Stimulated activated CD8-positive, alpha-beta memory T cell treated with anti-CD3 and anti-CD28 coated beads, Interleukin-15, amount 100 ng/mL, for 4 hours (primary cell): ENCODE measurements at regions not wholly inside any gene's neighbourhood (a gene's known extent, or its start where the extent isn't known, plus 50 kb on each side); places are given as distances from the start of the nearest gene placed in this dataset.

Source experiments
- DNase-seq, 2 donors: peaks; one replicate each; pipeline ENCODE4 v3.0.0-alpha.2; 2020; ENCODE audit warnings: low read depth in 2 of 2

DNA sequence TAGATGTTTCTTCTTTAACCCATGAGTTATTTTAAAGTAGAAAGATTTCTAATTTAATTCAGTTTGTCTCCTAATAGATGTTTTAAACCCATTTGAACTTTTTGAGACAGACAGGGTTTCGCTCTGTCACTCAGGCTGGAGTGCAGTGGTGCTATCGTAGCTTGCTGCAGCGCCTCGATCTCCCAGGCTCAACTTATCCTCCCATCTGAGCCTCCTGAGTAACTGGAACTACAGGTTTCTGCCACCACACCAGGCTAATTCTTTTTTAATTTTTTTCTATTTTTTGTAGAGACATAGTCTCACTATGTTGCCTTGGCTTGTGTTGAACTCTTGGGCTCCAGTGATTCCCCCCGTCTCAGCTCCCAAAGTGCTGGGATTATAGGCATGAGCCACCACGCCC is 53.0 kb upstream of the RAB18 start:
- DNase-seq = no peak

DNA sequence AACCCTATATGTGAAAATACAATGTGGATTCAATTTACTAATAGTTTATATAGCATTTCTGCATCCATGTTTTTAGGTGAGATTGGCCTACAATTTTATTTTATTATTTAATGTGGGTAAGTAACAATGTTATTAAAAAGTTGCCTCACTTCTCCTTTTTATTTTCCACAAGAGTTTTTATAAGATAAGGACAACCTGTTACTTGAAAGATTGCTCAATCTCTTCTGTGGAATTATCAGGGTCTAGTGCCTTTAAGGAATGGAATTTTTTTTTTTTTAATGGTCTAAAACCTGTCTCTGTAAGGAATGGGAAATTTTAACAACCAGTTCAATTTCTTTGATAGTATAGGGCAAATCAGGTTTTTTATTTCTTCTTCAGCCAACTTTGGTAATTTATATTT is 53.9 kb upstream of the RAB18 start:
- DNase-seq = no peak

DNA sequence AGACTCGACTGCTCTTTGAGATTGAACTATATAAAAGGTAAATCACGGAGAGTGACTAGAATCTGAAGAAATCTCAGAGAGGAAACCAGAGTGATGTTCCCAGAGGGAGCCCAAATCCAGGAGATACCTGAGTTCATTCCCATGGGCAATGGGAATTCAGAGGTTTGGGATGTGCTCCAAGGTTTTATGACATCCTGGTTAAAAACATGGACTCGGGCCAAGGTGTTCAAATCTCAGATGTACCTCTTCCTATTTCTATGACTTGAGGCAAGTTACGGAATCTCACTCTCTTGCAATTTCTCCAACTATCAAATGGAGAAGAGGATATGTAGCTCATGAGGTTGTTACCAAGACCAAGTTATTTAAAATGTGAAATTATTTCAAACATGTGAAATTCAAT is 54.5 kb upstream of the RAB18 start:
- DNase-seq = no peak

DNA sequence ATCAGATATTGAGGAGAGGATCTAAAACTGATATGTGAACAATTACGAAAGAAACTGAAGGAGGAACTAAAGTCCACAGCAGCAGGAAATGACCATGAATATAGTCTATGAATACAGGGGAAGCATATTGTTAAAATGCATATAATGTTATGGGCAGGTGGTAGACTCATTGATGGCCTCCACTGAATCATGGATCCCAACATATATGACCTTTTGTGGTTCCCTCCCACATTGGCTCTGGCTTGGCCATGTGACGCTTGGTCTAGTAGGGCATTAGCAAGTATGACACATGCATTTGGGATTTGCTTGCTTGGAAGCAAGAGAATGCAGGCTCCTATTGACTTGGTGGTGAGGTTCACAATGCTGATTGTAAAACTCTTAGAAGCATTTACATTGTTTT is 55.2 kb upstream of the RAB18 start:
- no peak for DNase-seq

DNA sequence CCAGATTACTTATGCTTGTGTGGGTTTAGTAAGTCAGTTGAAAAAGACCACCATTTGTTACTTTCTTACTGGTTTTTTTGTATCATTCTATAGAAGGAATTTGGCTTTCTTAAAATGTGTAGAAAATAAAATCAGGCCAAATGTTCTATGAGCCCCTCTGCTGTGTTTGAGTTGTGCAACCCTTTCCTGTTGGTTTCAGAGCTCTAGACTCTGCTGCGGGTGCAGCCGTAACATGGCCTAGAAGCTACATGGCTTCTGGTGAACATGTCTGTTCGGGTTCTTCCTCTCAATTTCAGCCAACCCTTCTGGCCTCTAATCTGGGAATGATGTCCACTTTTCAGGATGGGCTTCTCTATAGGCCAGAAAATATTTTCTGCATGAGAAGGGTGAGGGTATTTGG is 56.6 kb upstream of the RAB18 start:
- DNase-seq = no peak

DNA sequence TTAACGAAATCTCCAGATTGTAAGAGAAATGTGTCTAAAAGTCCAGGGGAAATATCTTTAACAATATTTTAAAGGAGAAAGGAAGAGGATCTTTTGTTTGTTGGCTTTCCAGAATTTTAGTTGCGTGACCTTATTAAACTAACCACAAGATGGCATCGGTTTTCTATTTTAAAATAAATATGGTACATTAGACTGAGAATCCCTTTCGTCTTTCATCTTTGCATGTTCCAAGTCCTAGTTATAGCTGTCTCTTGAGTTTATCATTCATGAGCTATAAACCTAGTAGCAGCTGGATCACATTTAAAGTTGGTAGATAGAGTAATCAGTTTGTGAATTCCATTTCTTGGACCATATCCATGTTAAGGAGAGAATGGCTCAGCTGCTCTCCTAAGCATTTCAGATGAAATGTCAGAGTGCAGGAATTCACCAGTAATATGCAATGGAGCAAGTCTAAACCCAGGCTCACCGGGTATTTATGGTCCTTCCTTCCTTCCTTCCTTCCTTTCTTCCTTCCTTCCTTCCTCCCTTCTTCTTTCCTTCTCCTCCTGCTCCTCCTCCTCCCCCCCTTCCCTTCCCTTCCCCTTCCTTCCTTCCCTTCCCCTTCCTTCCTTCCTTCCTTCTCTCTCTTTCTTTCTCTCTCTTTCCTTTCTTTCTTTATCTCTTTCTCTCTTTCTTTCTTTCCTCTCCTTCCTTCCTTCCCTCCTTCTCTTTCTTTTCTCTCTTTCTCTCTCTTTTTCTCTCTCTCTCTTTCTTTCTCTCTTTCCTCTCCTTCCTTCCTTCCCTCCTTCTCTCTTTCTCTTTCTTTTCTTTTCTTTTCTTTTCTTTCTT is 57.8 kb upstream of the RAB18 start:
- no peak for DNase-seq

DNA sequence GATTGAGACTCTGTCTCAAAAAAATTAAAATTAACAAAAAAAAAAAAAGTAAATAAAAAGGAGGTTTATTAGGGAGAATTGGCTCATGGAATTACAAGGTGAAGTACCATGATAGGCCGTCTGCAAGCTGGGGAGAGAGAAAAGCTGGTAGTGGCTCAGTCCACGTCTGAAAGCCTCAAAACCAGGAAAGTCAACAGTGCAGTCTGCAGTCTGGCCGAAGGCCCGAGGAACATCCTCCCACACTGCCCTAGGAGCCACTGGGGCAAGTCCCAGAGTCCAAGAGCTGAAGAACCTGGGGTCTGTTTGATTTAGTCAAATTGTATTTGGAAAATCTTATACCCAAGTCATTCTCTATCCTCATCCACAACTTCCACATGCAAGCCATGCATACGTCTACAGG is 59.0 kb upstream of the RAB18 start:
- no peak for DNase-seq

DNA sequence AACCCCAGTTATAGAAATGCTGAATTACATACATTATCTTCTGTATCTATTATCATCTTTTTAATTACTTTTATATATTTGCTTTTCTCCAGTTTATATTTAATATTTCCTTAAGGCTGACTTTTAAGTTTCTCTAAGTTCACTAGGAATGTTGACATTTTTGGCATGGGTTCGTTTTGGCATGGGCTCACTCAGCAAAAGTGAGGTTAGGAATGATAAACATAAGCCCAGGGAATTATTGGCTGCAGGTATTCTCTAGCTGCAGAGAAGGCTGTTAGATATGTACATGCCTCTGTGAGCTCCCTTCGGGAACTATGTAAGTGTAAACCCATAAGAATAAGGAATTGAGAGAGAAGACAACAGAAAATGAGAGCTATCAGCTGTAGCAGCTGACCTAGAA is 63.6 kb upstream of the RAB18 start:
- DNase-seq = no peak

DNA sequence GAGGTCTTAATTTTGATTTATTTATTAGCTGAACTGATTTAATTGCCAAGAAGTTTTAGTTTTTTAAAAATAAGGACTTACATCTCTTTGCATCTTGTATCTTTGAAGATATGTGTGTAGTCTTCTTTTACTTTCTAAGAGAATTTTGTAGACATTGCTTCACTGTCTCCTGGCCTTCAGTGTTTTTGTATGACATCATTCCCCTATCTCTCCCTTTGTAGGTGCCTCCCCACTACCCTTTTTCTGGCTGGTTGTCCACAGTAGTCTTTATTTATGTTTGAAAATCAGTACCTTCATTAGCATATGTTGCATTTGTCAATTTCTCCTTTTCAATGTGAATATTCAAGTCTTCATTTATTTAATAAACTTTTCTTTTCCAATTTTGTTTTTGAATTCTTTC is 64.1 kb upstream of the RAB18 start:
- no peak for DNase-seq

DNA sequence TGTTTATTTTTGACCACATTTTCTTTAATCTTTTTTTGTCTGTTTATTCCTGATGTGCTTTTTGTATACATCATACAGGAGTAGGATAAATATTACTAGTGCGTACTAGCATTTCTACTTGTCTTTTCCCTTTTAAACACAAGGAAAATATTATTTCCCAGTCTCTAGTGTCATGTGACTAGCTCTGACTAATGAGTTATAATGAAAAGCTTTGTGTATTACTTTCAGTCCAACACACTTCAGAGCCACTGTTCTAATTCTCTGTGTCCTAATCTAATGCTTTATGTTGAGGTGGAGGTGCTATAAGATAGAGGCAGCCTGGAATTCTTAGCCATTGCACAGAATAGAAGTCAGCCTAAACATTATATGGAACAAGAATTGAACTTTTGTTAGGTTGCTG is 65.0 kb upstream of the RAB18 start:
- no peak for DNase-seq

DNA sequence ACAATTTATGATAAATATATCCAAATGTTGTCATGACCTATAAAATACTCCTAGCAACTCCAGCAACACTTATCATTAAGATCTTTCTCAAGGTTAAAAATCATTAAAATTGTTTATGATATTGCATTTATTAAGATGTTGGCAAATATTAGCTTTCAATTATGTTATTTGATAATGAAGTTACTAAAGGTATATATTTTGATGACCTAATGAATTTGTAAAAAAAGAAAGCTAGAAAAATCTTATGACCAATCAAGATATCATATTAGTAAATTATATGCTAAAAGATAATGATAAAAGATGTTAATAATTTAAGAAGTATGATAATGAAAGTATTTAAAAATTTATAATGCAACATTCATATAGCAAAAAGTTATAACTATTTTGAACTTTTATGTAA is 66.3 kb upstream of the RAB18 start:
- DNase-seq = no peak

DNA sequence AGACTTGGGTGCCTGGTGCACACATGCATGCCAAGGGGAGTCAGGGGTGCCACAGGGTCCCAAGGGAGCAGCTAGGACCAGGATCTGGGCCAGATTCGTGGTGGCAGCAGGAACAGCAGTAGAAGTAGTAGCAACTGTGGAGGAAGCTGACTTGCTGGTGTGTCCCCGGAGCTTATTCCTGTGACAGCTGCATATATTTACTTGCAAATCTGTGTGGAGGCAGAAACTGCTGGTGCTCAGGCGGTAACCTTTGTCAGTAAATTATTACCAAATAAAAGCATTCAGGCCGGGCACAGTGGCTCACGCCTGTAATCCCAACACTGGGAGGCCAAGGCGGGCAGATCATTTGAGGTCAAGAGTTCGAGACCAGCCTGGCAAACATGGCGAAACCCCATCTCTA is 67.4 kb upstream of the RAB18 start:
- DNase-seq = no peak

DNA sequence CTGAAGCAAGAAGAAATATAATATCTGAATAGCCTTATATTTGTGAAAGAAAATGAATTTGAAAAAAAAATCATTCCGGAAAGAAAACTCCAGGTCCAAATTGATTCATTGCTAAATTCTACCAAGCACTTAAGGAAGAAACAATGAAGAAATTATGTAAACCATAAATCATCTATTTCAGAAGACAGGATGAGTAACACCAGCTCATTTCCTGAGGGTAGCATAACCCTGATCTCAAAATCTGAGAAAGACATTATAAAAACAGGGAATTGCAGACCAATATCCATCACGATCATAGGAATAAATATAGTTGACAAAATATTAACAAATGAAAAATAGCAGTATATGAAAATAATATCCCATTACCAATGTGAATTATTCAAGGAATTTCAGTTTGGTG is 70.1 kb upstream of the RAB18 start:
- DNase-seq = no peak

DNA sequence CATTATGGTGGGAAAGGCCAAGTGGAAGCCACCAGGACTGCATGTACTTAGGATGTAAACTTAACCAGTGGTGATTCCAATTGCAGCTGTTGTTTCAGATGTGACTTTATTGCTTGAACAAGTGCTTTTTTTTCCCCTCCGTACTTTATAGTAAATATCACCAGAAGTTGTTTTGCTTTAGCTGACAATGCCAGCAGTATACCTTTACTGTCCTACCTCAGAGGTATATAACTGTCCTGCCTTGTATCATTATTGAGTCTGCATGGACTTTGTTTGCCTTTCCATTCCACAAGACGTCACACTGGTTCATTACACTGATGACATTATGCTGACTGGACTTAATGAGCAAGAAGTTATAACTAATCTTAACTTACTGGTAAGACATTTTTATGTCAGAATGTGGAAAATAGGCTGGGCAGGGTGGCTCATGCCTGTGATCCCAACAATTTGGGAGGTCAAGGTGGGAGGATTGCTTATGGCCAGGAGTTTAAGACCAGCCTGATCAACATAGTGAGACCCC is 77.1 kb upstream of the RAB18 start:
- DNase-seq = no peak

DNA sequence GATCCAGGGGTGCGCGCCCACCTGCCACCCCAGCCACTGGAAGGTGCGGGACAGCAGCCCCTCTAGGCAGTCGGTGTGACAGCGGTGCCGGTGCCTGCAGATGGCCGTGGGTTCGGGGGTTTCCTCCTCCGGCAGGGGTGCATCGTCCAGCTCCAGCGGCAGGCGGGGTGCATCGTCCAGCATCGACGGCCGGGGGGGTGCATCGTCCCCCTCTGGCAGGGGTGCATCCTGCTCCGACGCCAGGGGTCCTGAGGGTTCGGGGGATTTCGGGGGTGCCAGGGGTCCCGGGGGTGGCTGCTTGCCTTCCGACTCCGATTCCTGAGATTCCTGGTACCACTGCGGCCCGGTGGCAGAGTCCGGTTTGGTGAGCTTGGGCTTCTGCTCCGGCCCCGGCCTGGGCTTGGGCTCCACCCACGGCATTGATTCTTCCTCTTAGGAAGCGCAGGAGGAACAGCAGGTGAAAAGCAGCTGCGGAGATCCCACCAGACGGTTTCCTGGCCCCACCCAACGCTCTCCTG is 90.2 kb upstream of the RAB18 start:
- DNase-seq = no peak

DNA sequence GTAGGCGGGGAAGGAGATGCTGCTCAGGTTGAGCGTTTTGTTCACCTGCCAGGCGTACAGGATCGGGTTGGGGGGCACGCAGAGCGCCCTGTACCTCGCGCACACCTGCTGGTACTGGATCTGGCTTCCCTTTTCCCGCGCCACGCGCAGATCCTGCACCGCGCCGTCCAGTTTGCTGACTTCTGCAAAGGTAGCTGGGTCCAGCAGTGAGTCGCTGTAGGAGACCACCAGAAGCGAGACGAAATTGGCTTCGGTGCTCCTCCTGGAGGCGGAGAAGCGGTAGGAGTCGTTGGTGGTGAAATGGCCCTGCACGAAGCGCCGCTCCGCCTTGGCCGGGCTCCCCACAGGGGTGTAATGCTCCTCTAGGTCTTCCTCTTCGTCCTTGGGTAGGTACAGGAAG is 90.7 kb upstream of the RAB18 start:
- no peak for DNase-seq

DNA sequence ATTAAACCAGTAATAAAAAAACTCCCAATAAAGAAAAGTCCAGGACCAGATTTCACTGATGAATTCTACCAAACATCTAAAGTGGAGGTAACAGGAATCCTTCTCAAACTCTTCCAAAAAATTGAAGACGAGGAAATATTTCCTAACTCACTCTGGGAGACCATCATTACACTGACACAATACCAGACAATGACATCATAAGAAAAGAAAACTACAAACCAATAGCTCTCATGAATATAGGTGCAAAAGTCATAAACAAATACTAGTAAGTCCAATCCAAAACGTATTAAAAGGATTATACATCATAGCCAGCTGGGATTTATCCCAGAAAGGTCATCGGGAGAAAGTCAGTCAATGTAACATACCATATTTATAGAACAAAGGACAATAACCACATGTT is 94.0 kb upstream of the RAB18 start:
- DNase-seq = no peak

DNA sequence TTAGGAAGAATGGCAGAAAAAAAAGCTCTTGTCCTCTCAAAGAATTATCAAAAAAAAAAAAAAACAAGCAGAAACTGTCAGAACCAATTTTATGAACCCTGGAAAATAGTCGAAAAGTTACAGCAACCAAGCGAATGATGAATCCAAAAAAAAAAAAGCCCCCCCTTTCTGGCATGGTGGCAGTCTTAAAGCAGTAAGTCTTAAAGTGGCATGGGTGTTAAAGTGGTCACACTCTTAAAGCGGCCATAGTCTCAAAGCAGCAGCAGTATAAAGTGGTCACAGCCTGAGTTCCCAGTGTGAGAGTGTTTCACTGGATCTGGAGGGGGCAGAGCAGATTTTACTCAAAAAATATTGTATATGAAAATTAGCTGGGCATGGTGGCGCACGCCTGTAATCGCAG is 96.8 kb upstream of the RAB18 start:
- DNase-seq = no peak

DNA sequence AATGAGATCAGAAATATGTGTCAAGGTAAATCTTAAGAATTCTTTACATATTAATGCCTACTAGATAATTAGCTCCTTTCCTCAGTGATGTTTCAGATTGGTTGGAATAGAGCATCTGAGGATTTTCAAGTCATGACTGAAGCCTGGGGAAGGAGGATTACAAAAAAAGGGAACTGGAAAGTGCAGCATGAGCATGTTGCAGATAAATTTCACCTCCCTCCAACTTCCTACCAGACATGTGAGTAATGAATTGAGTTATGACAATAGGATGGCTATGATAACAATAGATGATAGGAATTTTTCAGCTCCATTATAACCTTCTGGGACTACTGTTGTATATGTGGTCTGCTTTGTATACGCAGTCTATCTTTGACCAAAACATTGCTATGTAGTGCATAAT is 104.2 kb upstream of the RAB18 start:
- DNase-seq = no peak

DNA sequence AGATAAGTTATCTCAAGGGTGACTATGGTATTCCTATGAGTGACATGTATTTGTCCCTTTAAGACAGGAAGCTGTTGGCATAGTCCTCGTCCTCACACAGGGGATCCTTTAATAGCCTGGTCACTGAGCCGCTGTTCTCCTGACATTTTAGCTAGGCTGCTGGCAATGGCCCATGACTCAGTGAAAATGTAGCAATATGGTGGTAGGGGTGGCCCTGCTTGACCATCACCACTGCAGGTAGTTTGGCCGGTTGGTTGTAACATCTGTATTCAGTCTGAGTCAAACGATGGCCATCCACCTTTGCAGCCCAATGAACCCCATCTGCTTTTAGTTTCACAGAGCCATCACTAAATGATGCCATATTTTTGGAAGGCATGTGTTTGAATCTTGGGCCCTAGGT is 110.1 kb upstream of the RAB18 start:
- no peak for DNase-seq

DNA sequence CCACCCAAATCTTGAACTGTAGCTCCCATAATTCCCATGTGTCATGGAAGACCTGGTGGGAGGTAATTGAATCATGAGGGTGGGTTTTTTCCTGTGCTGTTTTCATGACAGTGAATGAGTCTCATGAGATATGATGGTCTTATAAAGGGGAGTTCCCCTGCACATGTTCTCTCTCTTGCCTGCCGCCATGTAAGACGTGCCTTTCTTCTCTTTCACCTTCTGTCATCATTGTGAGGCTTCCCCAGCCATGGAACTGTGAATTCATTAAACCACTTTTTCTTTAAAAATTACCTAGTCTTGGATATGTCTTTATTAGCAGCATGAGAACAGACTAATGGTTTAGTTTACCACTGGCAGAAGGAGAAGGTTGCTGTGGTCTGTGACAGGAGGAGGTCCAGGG is 111.5 kb upstream of the RAB18 start:
- no peak for DNase-seq

DNA sequence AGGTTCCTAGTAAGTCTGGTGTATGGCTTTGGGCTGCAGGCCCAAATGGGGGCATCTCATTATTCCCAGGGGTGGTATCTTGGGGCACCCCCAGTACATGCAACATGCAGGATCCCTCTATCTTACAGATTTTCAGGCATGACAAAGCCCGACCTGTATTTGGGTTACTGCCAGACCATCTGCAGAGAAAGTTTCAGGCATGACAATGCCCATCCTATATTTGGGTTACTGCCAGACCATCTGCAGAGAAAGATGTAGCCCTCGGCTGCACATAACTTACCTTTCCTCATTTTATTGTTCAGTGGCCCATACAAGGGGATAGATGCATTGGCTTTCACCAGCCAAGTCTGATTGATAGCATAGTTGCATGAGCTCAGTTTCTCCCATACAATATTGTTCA is 112.2 kb upstream of the RAB18 start:
- no peak for DNase-seq

DNA sequence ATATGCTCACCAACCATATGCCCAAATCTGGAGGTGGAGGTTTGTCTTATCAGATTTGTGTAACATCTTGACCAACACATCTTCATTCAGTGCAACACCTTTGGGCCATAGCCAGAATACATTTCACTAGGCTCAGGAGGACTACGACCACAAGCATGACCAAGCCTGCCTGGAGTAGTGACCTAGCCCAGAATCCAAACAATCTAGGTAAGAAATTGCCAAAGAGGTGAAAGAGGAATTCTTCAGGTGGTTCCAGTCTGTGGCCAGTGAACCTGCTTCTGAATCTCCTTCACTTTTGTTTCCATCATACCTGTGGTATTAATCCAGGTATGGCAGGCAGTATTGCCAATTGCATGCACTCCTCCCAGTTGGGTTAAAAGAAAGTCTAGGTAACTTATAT is 112.8 kb upstream of the RAB18 start:
- DNase-seq = no peak

DNA sequence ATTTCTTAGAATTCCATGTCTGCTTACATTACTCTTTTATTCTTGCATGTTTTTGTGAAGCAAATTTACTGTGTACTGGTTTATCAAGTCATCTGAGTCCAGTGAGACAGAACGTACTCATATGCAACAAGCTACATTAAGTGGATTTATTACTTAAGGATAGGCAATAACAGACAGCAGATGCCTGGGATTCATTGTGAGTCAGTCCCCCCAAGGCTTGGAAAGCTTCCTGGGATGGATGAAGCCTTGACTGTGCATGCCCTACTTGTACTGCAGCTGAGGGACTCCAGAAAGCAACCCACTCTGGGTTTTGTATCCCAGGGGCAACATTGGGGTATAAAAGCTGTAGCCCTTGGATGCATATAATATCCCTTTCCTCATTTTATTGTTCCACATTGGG is 113.4 kb upstream of the RAB18 start:
- no peak for DNase-seq
